Stimulated activated CD8-positive, alpha-beta memory T cell treated with anti-CD3 and anti-CD28 coated beads, Interleukin-15, amount 100 ng/mL, for 48 hours (primary cell): ENCODE measurements at regions not wholly inside any gene's neighbourhood (a gene's known extent, or its start where the extent isn't known, plus 50 kb on each side); places are given as distances from the start of the nearest gene placed in this dataset.

ENCODE experiments used
- DNase-seq, 2 donors: peaks; one replicate each; pipeline ENCODE4 v3.0.0-alpha.2; 2020; ENCODE audit warnings: low read depth in 2 of 2

DNA sequence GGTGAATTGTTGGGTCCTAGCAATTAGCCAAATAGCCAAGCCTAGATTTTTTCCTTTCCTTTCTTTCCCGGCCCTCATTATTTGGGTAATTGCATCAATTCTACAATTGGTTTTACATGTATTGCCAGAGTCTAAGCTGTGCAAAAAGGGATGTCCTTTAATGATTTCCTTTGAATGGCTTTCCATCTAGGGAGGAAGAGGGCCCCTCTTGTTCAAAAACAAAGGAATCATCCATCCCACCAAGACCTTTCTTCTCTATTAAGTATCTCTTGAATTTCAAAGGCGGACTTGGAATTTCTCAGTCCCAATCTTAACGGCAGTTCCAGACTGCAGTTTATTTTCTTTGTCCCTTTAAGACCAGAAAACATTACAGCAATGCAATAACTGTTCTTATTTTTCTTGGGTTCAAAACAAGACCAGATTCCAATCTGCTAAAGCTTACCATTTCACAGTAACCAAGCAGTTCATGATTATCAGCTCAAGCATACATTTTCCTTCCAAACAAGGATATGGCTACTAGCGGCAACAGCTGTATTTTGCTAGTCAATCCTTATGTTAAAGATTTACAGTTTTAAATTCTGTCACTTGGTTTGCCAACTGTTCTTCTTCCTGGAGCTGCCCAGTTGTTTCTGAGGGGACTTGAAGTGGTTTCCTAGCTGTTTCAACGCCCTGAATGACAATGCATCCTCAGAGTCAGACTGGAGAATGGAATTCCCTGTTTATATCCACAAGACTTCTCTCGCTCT lies 91.4 kb upstream of the LRIG1 start:
- DNase-seq: no peak

DNA sequence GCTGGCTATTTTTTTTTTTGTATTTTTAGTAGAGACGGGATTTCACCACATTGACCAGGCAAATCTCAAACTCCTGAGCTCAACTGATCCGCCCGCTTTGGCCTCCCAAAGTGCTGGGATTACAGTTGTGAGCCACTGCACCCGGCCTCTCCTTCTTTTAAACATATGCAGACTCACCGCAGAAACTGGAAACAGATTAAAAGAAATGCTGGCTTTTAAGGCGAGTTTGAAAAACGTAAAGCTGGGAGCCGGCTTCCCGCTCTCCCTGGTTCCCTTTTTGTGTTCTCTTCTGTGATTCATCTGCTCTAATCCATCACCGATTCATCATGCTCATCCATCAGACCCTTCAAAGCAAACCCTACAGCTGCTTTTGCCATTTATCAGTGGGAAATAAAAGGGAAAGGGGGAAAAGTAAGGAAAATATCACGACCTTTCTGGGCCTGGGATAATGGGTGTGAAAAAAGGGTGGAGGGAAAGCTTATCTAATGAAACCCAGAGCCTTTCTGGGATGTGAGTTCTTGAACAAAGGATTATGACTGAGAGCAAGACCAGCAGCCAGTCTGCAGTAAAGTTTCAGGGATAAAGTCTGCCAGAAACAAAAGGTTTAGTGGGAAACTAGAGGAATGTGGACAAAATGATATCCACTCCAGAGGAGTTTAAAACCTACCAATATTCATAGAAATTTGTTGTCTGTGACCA lies 92.3 kb upstream of the LRIG1 start:
- DNase-seq: no peak

DNA sequence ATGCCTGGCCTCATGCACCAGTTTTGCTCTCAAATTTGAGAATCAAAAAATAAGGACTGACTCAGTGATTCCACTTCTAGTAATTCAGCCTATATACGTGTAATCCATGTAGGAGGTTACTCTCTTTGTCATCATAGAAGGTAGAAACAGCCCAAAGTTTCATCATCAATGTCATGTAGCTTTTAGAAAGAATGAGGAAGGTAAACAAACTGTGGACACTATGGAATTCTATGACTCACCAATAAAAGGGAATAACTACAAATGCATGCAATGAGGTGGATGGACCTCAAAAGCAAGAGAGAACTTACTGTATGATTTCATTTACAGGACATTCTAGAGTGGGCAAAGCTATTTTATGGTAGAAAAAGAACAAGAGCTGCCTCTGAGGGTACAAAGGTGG lies 93.2 kb upstream of the LRIG1 start:
- DNase-seq: no peak

DNA sequence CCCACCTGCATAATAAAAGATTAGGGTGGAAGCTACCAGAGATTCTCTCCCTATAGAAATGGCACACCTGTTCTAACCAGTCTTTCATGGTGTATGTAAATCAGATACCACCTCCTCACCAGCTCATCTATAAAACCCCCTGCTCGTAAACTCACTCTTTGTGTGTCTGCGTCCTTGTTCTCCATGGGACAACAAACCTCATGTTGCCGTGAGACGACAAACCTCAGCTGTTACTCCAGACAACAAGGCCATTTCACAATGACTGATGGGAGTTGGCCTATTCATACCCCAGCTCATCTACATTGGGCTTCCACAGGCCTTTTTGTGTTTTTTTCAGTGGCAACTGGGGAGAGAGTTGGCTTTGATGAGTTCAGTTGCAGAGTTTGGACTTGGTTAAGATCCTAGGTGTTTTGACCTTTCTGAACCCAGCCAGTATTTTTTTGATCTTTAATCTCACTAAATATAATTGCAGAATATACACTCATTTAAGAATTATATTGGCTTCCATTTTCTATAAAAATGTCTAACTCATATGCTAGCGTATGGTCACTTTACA lies 96.6 kb upstream of the LRIG1 start:
- DNase-seq: no peak

GRCh38 chr3:66598168-66598567 lies 97.3 kb upstream of the LRIG1 start:
- DNase-seq: no peak

DNA sequence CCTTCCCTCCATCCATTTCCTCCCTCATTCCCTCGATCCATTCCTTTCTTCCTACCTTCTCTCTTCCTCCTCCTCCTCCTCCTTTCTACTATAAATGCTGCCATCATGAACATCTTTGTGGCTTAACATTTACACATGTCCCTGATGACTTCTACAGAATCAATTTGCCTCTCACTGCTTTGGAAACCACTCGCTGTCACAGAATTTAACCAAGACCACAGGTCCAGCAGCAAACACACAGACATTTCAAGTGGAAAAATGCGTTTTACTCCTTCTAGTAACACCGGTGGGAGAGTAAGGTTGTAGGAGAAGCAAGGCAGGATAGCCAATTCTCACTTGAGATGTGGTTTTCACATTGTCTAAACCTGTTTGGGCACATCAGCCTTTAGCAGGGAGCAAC lies 101.4 kb upstream of the LRIG1 start:
- DNase-seq: no peak

- no peak for DNase-seq
Measured at GRCh38 chr3:66602691-66603090, 101.9 kb upstream of the LRIG1 start.

DNA sequence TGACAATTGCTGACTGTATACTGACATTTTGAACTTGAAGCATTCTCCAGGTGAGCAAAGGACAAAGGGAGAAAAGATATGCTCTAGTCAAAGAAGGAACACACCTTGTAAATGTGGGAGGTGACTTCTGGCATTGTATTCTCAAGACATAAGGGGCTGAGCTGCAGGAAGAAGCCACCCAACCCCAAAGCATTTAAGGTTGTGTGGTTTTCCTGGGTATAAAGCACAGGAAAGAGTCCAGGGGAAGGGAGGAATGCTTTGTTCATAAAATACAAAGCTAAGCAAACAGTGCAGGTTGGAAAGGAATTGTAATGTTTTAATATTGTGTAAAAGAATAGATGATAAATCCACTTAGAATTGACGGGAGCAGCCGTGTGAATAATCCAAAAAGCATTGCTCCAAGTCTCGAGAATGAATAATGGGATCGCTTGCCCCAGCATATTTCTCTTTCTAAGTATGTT lies 102.4 kb upstream of the LRIG1 start:
- DNase-seq: no peak

DNA sequence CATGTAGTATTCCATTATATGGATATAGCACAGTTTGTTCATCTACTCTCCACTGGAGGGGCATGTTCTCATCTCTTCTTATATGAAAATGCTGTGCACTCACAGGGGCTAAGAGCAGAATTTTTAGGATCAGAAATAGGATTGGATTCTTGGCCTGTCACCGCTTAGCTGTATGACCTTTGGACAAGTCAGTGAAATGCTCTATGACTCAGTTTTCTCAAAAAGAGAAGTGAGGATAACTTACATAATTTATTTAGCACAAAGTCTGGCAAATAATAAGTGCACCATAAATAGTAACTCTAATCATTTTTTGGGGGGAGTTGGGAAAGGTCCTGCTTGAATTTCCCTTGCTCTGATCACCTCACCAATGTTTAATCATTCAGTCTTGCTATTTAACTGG lies 103.7 kb upstream of the LRIG1 start:
- DNase-seq: no peak

GRCh38 chr3:66606126-66606525 lies 105.3 kb upstream of the LRIG1 start:
- DNase-seq: no peak

- no peak for DNase-seq
Measured at GRCh38 chr3:66606868-66607267, 106.0 kb upstream of the LRIG1 start.

- no peak for DNase-seq
Measured at GRCh38 chr3:66609660-66610561, 109.1 kb upstream of the LRIG1 start.

- no peak for DNase-seq
Measured at GRCh38 chr3:66610562-66610909, 109.7 kb upstream of the LRIG1 start.

- DNase-seq: no peak
Measured at GRCh38 chr3:66615643-66616301, 115.0 kb upstream of the LRIG1 start.

DNA sequence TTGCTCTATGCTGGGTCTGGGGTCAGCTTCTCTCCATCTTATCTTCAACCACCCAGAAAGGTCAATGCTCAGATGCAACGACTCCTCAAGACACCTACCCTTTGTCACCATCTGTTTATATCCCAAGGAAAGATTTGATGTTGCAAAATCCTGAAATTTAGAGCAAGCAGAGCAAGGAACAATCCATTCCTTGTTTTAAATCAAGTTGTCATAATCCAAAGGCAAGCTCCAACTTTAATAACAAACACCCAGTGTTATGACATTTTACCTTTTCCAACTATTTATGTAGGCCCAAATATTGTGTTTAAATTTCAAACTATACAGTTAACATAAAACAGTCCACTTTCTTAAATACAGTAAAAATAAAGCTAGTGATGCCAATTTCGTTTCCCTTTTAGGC lies 116.5 kb upstream of the LRIG1 start:
- DNase-seq: no peak

DNA sequence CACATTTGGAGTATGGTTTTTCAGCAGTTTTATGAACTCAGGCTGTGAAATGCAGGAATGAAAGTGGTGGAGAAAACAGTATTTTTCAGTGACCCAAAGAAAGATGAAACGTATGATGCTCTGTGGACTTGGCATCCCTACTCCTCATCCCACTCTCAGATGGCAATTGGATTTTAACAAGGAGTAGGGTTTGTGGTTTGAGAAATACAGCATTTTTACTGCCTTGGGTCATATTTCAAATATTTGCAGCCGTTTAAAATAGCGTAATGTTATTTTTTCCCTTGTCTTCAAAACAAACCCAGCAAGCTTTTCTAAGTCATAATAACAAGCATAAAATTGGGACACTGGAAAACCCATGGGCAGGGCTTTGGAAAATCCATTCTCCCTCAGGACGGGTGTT lies 117.2 kb upstream of the LRIG1 start:
- DNase-seq: no peak

DNA sequence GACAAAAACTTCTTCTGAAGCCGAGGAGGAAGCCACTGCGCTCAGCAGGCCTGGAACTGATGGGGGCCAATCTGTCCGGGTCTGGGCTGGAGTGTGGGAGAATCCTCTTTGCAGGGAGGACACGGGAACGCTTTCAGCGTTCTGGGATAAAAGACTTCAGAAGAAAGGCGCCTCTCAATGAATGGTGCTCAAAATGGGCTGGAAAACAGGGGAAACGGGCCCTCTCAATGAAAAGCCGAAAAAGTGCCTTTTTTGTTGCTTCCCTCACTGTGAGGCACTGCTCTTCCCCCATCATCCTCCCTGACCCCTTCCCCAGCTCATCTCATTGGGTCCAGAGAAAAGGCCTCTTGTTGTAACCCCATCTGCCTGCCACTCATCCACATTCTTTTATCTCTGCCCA lies 119.5 kb upstream of the LRIG1 start:
- no peak for DNase-seq

DNA sequence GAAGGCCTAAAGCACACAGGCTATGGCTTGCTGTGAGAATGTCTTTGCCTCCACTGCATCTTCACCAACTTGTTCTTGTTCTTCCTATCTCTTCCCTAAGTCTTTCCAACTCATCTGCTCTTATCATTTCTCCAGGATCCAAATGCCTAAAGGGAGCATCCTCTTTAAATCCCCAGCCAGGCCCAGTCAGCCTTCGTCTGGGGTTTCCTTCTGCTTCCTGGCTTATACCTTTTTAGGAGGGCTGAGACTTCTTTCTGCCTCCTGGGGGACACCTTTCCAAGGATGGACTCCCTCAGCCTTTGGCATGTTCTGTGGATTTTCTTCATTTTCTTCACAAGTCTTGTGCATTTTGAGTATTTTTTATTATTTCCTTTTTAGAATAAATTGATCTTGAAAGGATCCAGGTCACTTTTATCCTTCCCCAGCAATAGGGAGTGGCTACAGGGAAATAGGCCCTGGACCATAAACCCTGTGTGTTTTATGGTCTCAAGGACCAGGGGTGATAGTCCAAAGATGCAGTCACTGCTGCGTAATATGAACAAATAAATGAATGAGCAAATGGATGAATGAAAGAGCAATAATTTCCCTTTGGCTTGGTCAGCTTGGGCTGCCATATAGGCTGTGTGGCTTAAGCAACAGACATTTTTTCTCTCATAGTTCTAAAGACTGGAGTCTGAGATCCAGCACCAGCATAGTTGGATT lies 122.1 kb upstream of the LRIG1 start:
- DNase-seq: no peak

DNA sequence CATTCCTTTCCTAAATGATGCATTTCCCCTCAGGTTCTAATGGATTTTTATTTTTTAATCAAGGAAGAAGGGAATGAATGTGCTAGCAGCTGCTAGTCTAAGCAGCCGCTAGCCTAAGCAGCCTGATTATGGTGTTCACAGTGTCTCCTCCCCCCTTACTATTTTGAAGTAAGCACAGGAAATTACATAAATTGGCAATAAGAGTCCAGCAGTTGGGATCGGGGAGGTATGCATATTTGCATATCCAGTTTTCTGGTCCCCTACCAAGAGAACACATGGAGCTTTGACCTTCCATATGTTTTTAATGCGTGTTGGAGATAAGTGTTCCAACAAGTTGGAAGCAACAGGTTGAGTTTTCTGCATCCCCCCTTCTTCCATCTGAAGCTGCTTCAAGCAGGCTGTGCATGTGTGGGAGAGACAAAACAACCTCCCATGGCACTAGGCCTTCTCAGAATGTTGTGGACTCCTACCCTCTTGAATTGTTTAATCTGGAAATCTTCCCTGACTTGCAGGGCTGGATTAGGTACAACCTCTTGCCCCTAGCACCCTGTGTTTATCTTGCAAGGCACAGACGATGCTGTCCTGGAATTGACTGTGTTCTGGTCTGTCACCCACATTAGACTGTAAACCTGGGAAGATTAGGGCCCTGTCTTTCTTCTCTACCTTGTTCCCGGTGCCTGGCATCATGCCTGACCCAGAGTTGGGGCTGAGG lies 124.8 kb upstream of the LRIG1 start:
- DNase-seq: no peak
